SK-N-MC (cell line): ENCODE measurements at regions not wholly inside any gene's neighbourhood (a gene's known extent, or its start where the extent isn't known, plus 50 kb on each side); places are given as distances from the start of the nearest gene placed in this dataset.

Experiments used
- EZH2 ChIP-seq: fragments of 200-600 bp; sonication (generic); IDR thresholded peaks from one replicate; pipeline ENCODE4 v1.6.1; 2017; ENCODE audit warnings: antibody characterized with exemption
- FOXP2 ChIP-seq: optimal IDR thresholded peaks from 2 replicates; pipeline ENCODE3; 2011; ENCODE audit warnings: mild to moderate bottlenecking, moderate library complexity; ENCODE audit not compliant: insufficient read depth; ENCODE audit errors: extremely low read length, control extremely low read depth
- POLR2AphosphoS5 ChIP-seq: IDR thresholded peaks from 2 replicates; pipeline ENCODE4 v1.6.1; 2012; ENCODE audit warnings: mild to moderate bottlenecking, low read depth, low read length, borderline replicate concordance

GRCh38 chr20:6925744-6926278 is 158.3 kb downstream of the BMP2 start:
- TF ChIP-seq EZH2, result no peak
- TF ChIP-seq POLR2AphosphoS5, result no peak
- no peak for TF ChIP-seq FOXP2
